ENCODE measurements at regions not wholly inside any gene's neighbourhood (a gene's known extent, or its start where the extent isn't known, plus 50 kb on each side); places are given as distances from the start of the nearest gene placed in this dataset.
"Not testable (repeated sequence)": the region's sequence is repeated elsewhere in the genome, so short reads cannot be mapped to it uniquely, and the experiment has no call there.

GRCh38 chr12:92391726-92392125 lies 246.1 kb upstream of the BTG1 start:
- DNase-seq = not testable (repeated sequence)

GRCh38 chr12:92389466-92389865 lies 243.8 kb upstream of the BTG1 start:
- DNase-seq = no peak

- DNase-seq = no peak
Observed at GRCh38 chr12:92385296-92385695, 239.7 kb upstream of the BTG1 start.

- no peak for DNase-seq
Observed at GRCh38 chr12:92384571-92384970, 238.9 kb upstream of the BTG1 start.

GRCh38 chr12:92382383-92382878 lies 236.8 kb upstream of the BTG1 start:
- no peak for DNase-seq

GRCh38 chr12:92381856-92382255 lies 236.2 kb upstream of the BTG1 start:
- DNase-seq = no peak

GRCh38 chr12:92378682-92379479 lies 233.2 kb upstream of the BTG1 start:
- no peak for DNase-seq

GRCh38 chr12:92375504-92375903 lies 229.9 kb upstream of the BTG1 start:
- not testable (repeated sequence) for DNase-seq

GRCh38 chr12:92370828-92371227 lies 225.2 kb upstream of the BTG1 start:
- DNase-seq = no peak

GRCh38 chr12:92369636-92370035 lies 224.0 kb upstream of the BTG1 start:
- no peak for DNase-seq

GRCh38 chr12:92369056-92369455 lies 223.4 kb upstream of the BTG1 start:
- no peak for DNase-seq

- DNase-seq = no peak
Observed at GRCh38 chr12:92365836-92366235, 220.2 kb upstream of the BTG1 start.

GRCh38 chr12:92365333-92365732 lies 219.7 kb upstream of the BTG1 start:
- DNase-seq = no peak

- DNase-seq = no peak
Observed at GRCh38 chr12:92363295-92364146, 217.9 kb upstream of the BTG1 start.

GRCh38 chr12:92362785-92363184 lies 217.1 kb upstream of the BTG1 start:
- no peak for DNase-seq

- DNase-seq = no peak
Observed at GRCh38 chr12:92362126-92362525, 216.5 kb upstream of the BTG1 start.

- DNase-seq = no peak
Observed at GRCh38 chr12:92360543-92360942, 214.9 kb upstream of the BTG1 start.

- no peak for DNase-seq
Observed at GRCh38 chr12:92359581-92360209, 214.0 kb upstream of the BTG1 start.

GRCh38 chr12:92357584-92358261 lies 212.1 kb upstream of the BTG1 start:
- no peak for DNase-seq

GRCh38 chr12:92356425-92356824 lies 210.8 kb upstream of the BTG1 start:
- no peak for DNase-seq

- no peak for DNase-seq
Observed at GRCh38 chr12:92349635-92350034, 204.0 kb upstream of the BTG1 start.

- no peak for DNase-seq
Observed at GRCh38 chr12:92342574-92342973, 196.9 kb upstream of the BTG1 start.
